ENCODE measurements at regions not wholly inside any gene's neighbourhood (a gene's known extent, or its start where the extent isn't known, plus 50 kb on each side); places are given as distances from the start of the nearest gene placed in this dataset.

- TF ChIP-seq POLR2AphosphoS5 (IDR thresholded peaks at IDR 0.05; ENCODE audit: borderline replicate concordance, low read depth, low read length) (no peak), EZH2 (IDR thresholded peaks at IDR 0.05) (no peak)
Observed at GRCh38 chr10:53667063-53667462, 894.5 kb upstream of the MBL2 start.

All from SK-N-MC (cell line).